ENCODE measurements at regions not wholly inside any gene's neighbourhood (a gene's known extent, or its start where the extent isn't known, plus 50 kb on each side); places are given as distances from the start of the nearest gene placed in this dataset.
"Not testable (repeated sequence)": the region's sequence is repeated elsewhere in the genome, so short reads cannot be mapped to it uniquely, and the experiment has no call there.

GRCh38 chr16:29274055-29275035 is 132.2 kb downstream of the NPIPB11 start:
- H3K36me3 ChIP-seq (ENCODE audit: insufficient read depth, low read length); H3K27me3 ChIP-seq (ENCODE audit: control insufficient read depth in 1 of 2, insufficient read depth in 2 of 2, low read length in 2 of 2); H3K4me3 ChIP-seq (ENCODE audit: low read depth in 1 of 2, low read length in 2 of 2); H3K4me1 ChIP-seq (ENCODE audit: insufficient read depth, low read length); H3K9ac ChIP-seq (ENCODE audit: low read length); H3K9me3 ChIP-seq (ENCODE audit: low read length); H3K27ac ChIP-seq (ENCODE audit: low read depth, low read length): not testable (repeated sequence)

- not testable (repeated sequence) for H3K27ac ChIP-seq (ENCODE audit: low read depth, low read length); H3K27me3 ChIP-seq (ENCODE audit: control insufficient read depth in 1 of 2, insufficient read depth in 2 of 2, low read length in 2 of 2); H3K9ac ChIP-seq (ENCODE audit: low read length); H3K36me3 ChIP-seq (ENCODE audit: insufficient read depth, low read length); H3K9me3 ChIP-seq (ENCODE audit: low read length); H3K4me3 ChIP-seq (ENCODE audit: low read depth in 1 of 2, low read length in 2 of 2)
- H3K4me1 ChIP-seq (ENCODE audit: insufficient read depth, low read length): peaks cover 13% of the 10 kb centered on the region
Measured at GRCh38 chr16:29273298-29274054, 133.0 kb downstream of the NPIPB11 start.

GRCh38 chr16:29271721-29272675 is 134.5 kb downstream of the NPIPB11 start:
- H3K4me1 ChIP-seq (ENCODE audit: insufficient read depth, low read length): peaks cover 15% of the 10 kb centered on the region
- H3K9ac ChIP-seq (ENCODE audit: low read length); H3K9me3 ChIP-seq (ENCODE audit: low read length); H3K27me3 ChIP-seq (ENCODE audit: control insufficient read depth in 1 of 2, insufficient read depth in 2 of 2, low read length in 2 of 2); H3K4me3 ChIP-seq (ENCODE audit: low read depth in 1 of 2, low read length in 2 of 2); H3K36me3 ChIP-seq (ENCODE audit: insufficient read depth, low read length); H3K27ac ChIP-seq (ENCODE audit: low read depth, low read length): not testable (repeated sequence)

GRCh38 chr16:29270923-29271322 is 135.6 kb downstream of the NPIPB11 start:
- H3K4me1 ChIP-seq (ENCODE audit: insufficient read depth, low read length): peaks cover 15% of the 10 kb centered on the region
- not testable (repeated sequence) for H3K4me3 ChIP-seq (ENCODE audit: low read depth in 1 of 2, low read length in 2 of 2); H3K9me3 ChIP-seq (ENCODE audit: low read length); H3K27me3 ChIP-seq (ENCODE audit: control insufficient read depth in 1 of 2, insufficient read depth in 2 of 2, low read length in 2 of 2); H3K36me3 ChIP-seq (ENCODE audit: insufficient read depth, low read length); H3K27ac ChIP-seq (ENCODE audit: low read depth, low read length); H3K9ac ChIP-seq (ENCODE audit: low read length)

GRCh38 chr16:29270033-29270432 is 136.5 kb downstream of the NPIPB11 start:
- H3K27ac ChIP-seq (ENCODE audit: low read depth, low read length): not testable (repeated sequence)
- H3K4me1 ChIP-seq (ENCODE audit: insufficient read depth, low read length): peaks cover 17% of the 10 kb centered on the region

GRCh38 chr16:29269192-29269811 is 137.2 kb downstream of the NPIPB11 start:
- H3K27me3 ChIP-seq (ENCODE audit: control insufficient read depth in 1 of 2, insufficient read depth in 2 of 2, low read length in 2 of 2); H3K9me3 ChIP-seq (ENCODE audit: low read length); H3K9ac ChIP-seq (ENCODE audit: low read length); H3K4me3 ChIP-seq (ENCODE audit: low read depth in 1 of 2, low read length in 2 of 2); H3K27ac ChIP-seq (ENCODE audit: low read depth, low read length); H3K36me3 ChIP-seq (ENCODE audit: insufficient read depth, low read length): not testable (repeated sequence)
- H3K4me1 ChIP-seq (ENCODE audit: insufficient read depth, low read length): peaks cover 24% of the 10 kb centered on the region

More at GRCh38 chr16:29270033-29270432, 136.5 kb downstream of the NPIPB11 start:
- H3K9me3 ChIP-seq (ENCODE audit: low read length); H3K27me3 ChIP-seq (ENCODE audit: control insufficient read depth in 1 of 2, insufficient read depth in 2 of 2, low read length in 2 of 2); H3K36me3 ChIP-seq (ENCODE audit: insufficient read depth, low read length); H3K4me3 ChIP-seq (ENCODE audit: low read depth in 1 of 2, low read length in 2 of 2); H3K9ac ChIP-seq (ENCODE audit: low read length): not testable (repeated sequence)

- not testable (repeated sequence) for H3K27me3 ChIP-seq (ENCODE audit: control insufficient read depth in 1 of 2, insufficient read depth in 2 of 2, low read length in 2 of 2); H3K36me3 ChIP-seq (ENCODE audit: insufficient read depth, low read length); H3K9me3 ChIP-seq (ENCODE audit: low read length); H3K4me3 ChIP-seq (ENCODE audit: low read depth in 1 of 2, low read length in 2 of 2); H3K27ac ChIP-seq (ENCODE audit: low read depth, low read length); H3K9ac ChIP-seq (ENCODE audit: low read length)
- peaks cover 27% of the 10 kb centered on the region for H3K4me1 ChIP-seq (ENCODE audit: insufficient read depth, low read length)
Measured at GRCh38 chr16:29268785-29269191, 137.7 kb downstream of the NPIPB11 start.

GRCh38 chr16:29268348-29268747 is 138.2 kb downstream of the NPIPB11 start:
- H3K4me3 ChIP-seq (ENCODE audit: low read depth in 1 of 2, low read length in 2 of 2); H3K27me3 ChIP-seq (ENCODE audit: control insufficient read depth in 1 of 2, insufficient read depth in 2 of 2, low read length in 2 of 2); H3K9me3 ChIP-seq (ENCODE audit: low read length); H3K36me3 ChIP-seq (ENCODE audit: insufficient read depth, low read length); H3K9ac ChIP-seq (ENCODE audit: low read length); H3K27ac ChIP-seq (ENCODE audit: low read depth, low read length): not testable (repeated sequence)
- peaks cover 27% of the 10 kb centered on the region for H3K4me1 ChIP-seq (ENCODE audit: insufficient read depth, low read length)

- not testable (repeated sequence) for H3K36me3 ChIP-seq (ENCODE audit: insufficient read depth, low read length); H3K9ac ChIP-seq (ENCODE audit: low read length); H3K4me3 ChIP-seq (ENCODE audit: low read depth in 1 of 2, low read length in 2 of 2); H3K27me3 ChIP-seq (ENCODE audit: control insufficient read depth in 1 of 2, insufficient read depth in 2 of 2, low read length in 2 of 2); H3K27ac ChIP-seq (ENCODE audit: low read depth, low read length); H3K9me3 ChIP-seq (ENCODE audit: low read length)
- H3K4me1 ChIP-seq (ENCODE audit: insufficient read depth, low read length): peaks cover 27% of the 10 kb centered on the region
Measured at GRCh38 chr16:29267891-29268290, 138.6 kb downstream of the NPIPB11 start.

GRCh38 chr16:29267055-29267619 is 139.4 kb downstream of the NPIPB11 start:
- H3K4me1 ChIP-seq (ENCODE audit: insufficient read depth, low read length): peaks cover 27% of the 10 kb centered on the region

More at GRCh38 chr16:29267055-29267619, 139.4 kb downstream of the NPIPB11 start:
- not testable (repeated sequence) for H3K36me3 ChIP-seq (ENCODE audit: insufficient read depth, low read length); H3K4me3 ChIP-seq (ENCODE audit: low read depth in 1 of 2, low read length in 2 of 2); H3K27me3 ChIP-seq (ENCODE audit: control insufficient read depth in 1 of 2, insufficient read depth in 2 of 2, low read length in 2 of 2); H3K9me3 ChIP-seq (ENCODE audit: low read length); H3K9ac ChIP-seq (ENCODE audit: low read length); H3K27ac ChIP-seq (ENCODE audit: low read depth, low read length)

Data from muscle layer of colon (tissue), 2 donors.